ENCODE measurements at regions not wholly inside any gene's neighbourhood (a gene's known extent, or its start where the extent isn't known, plus 50 kb on each side); places are given as distances from the start of the nearest gene placed in this dataset.

- TF ChIP-seq, protein P1, sequence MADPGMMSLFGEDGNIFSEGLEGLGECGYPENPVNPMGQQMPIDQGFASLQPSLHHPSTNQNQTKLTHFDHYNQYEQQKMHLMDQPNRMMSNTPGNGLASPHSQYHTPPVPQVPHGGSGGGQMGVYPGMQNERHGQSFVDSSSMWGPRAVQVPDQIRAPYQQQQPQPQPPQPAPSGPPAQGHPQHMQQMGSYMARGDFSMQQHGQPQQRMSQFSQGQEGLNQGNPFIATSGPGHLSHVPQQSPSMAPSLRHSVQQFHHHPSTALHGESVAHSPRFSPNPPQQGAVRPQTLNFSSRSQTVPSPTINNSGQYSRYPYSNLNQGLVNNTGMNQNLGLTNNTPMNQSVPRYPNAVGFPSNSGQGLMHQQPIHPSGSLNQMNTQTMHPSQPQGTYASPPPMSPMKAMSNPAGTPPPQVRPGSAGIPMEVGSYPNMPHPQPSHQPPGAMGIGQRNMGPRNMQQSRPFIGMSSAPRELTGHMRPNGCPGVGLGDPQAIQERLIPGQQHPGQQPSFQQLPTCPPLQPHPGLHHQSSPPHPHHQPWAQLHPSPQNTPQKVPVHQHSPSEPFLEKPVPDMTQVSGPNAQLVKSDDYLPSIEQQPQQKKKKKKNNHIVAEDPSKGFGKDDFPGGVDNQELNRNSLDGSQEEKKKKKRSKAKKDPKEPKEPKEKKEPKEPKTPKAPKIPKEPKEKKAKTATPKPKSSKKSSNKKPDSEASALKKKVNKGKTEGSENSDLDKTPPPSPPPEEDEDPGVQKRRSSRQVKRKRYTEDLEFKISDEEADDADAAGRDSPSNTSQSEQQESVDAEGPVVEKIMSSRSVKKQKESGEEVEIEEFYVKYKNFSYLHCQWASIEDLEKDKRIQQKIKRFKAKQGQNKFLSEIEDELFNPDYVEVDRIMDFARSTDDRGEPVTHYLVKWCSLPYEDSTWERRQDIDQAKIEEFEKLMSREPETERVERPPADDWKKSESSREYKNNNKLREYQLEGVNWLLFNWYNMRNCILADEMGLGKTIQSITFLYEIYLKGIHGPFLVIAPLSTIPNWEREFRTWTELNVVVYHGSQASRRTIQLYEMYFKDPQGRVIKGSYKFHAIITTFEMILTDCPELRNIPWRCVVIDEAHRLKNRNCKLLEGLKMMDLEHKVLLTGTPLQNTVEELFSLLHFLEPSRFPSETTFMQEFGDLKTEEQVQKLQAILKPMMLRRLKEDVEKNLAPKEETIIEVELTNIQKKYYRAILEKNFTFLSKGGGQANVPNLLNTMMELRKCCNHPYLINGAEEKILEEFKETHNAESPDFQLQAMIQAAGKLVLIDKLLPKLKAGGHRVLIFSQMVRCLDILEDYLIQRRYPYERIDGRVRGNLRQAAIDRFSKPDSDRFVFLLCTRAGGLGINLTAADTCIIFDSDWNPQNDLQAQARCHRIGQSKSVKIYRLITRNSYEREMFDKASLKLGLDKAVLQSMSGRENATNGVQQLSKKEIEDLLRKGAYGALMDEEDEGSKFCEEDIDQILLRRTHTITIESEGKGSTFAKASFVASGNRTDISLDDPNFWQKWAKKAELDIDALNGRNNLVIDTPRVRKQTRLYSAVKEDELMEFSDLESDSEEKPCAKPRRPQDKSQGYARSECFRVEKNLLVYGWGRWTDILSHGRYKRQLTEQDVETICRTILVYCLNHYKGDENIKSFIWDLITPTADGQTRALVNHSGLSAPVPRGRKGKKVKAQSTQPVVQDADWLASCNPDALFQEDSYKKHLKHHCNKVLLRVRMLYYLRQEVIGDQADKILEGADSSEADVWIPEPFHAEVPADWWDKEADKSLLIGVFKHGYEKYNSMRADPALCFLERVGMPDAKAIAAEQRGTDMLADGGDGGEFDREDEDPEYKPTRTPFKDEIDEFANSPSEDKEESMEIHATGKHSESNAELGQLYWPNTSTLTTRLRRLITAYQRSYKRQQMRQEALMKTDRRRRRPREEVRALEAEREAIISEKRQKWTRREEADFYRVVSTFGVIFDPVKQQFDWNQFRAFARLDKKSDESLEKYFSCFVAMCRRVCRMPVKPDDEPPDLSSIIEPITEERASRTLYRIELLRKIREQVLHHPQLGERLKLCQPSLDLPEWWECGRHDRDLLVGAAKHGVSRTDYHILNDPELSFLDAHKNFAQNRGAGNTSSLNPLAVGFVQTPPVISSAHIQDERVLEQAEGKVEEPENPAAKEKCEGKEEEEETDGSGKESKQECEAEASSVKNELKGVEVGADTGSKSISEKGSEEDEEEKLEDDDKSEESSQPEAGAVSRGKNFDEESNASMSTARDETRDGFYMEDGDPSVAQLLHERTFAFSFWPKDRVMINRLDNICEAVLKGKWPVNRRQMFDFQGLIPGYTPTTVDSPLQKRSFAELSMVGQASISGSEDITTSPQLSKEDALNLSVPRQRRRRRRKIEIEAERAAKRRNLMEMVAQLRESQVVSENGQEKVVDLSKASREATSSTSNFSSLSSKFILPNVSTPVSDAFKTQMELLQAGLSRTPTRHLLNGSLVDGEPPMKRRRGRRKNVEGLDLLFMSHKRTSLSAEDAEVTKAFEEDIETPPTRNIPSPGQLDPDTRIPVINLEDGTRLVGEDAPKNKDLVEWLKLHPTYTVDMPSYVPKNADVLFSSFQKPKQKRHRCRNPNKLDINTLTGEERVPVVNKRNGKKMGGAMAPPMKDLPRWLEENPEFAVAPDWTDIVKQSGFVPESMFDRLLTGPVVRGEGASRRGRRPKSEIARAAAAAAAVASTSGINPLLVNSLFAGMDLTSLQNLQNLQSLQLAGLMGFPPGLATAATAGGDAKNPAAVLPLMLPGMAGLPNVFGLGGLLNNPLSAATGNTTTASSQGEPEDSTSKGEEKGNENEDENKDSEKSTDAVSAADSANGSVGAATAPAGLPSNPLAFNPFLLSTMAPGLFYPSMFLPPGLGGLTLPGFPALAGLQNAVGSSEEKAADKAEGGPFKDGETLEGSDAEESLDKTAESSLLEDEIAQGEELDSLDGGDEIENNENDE (IDR thresholded peaks at IDR 0.05; ENCODE audit: low read depth, low read length): no peak
- TF ChIP-seq, protein P2, sequence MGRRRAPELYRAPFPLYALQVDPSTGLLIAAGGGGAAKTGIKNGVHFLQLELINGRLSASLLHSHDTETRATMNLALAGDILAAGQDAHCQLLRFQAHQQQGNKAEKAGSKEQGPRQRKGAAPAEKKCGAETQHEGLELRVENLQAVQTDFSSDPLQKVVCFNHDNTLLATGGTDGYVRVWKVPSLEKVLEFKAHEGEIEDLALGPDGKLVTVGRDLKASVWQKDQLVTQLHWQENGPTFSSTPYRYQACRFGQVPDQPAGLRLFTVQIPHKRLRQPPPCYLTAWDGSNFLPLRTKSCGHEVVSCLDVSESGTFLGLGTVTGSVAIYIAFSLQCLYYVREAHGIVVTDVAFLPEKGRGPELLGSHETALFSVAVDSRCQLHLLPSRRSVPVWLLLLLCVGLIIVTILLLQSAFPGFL (CRISPR knock-in tag; IDR thresholded peaks at IDR 0.05): no peak
- TF ChIP-seq ZNF143 (CRISPR knock-in tag; IDR thresholded peaks at IDR 0.05) (no peak), SIN3B (IDR thresholded peaks at IDR 0.05; ENCODE audit: low read depth) (no peak), TCF7 (IDR thresholded peaks at IDR 0.05; ENCODE audit: borderline replicate concordance) (no peak), FOXM1 (IDR thresholded peaks at IDR 0.05; ENCODE audit: low read depth) (no peak), FOXM1 (CRISPR knock-in tag; IDR thresholded peaks at IDR 0.05; ENCODE audit: low read depth) (no peak), ILF3 (IDR thresholded peaks at IDR 0.05; ENCODE audit: borderline replicate concordance) (no peak), IFI16 (CRISPR knock-in tag; IDR thresholded peaks at IDR 0.05) (no peak)
- TF ChIP-seq, protein P3, sequence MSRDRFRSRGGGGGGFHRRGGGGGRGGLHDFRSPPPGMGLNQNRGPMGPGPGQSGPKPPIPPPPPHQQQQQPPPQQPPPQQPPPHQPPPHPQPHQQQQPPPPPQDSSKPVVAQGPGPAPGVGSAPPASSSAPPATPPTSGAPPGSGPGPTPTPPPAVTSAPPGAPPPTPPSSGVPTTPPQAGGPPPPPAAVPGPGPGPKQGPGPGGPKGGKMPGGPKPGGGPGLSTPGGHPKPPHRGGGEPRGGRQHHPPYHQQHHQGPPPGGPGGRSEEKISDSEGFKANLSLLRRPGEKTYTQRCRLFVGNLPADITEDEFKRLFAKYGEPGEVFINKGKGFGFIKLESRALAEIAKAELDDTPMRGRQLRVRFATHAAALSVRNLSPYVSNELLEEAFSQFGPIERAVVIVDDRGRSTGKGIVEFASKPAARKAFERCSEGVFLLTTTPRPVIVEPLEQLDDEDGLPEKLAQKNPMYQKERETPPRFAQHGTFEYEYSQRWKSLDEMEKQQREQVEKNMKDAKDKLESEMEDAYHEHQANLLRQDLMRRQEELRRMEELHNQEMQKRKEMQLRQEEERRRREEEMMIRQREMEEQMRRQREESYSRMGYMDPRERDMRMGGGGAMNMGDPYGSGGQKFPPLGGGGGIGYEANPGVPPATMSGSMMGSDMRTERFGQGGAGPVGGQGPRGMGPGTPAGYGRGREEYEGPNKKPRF (IDR thresholded peaks at IDR 0.05; ENCODE audit: low read depth, low read length): no peak
- TF ChIP-seq, protein P4, sequence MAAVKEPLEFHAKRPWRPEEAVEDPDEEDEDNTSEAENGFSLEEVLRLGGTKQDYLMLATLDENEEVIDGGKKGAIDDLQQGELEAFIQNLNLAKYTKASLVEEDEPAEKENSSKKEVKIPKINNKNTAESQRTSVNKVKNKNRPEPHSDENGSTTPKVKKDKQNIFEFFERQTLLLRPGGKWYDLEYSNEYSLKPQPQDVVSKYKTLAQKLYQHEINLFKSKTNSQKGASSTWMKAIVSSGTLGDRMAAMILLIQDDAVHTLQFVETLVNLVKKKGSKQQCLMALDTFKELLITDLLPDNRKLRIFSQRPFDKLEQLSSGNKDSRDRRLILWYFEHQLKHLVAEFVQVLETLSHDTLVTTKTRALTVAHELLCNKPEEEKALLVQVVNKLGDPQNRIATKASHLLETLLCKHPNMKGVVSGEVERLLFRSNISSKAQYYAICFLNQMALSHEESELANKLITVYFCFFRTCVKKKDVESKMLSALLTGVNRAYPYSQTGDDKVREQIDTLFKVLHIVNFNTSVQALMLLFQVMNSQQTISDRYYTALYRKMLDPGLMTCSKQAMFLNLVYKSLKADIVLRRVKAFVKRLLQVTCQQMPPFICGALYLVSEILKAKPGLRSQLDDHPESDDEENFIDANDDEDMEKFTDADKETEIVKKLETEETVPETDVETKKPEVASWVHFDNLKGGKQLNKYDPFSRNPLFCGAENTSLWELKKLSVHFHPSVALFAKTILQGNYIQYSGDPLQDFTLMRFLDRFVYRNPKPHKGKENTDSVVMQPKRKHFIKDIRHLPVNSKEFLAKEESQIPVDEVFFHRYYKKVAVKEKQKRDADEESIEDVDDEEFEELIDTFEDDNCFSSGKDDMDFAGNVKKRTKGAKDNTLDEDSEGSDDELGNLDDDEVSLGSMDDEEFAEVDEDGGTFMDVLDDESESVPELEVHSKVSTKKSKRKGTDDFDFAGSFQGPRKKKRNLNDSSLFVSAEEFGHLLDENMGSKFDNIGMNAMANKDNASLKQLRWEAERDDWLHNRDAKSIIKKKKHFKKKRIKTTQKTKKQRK (IDR thresholded peaks at IDR 0.05; ENCODE audit: borderline replicate concordance, low read depth, low read length): no peak
These were observed 386.5 kb upstream of the SEMA3D start (continued) for GRCh38 chr7:85573346-85573745.

All from K562 (cell line).